IMR-90 (cell line): ENCODE measurements at regions not wholly inside any gene's neighbourhood (a gene's known extent, or its start where the extent isn't known, plus 50 kb on each side); places are given as distances from the start of the nearest gene placed in this dataset.

ENCODE experiments used
- ATAC-seq: fragments of 200-7000 bp; cut with Tn5 transposase; 2 replicates; pipeline ENCODE4 v1.9.1; 2020; ENCODE audit warnings: low read depth, mild to moderate bottlenecking, moderate library complexity
- BruUV-seq: library from RNA; stranded (reverse); fragments of 400-500 nt; replicated peaks from 2 replicates; lab custom pipeline; 2021; lab: Mats Ljungman, UMichigan
- CTCF ChIA-PET: fragments of 300-600 bp; formaldehyde crosslinking; extraction: SDS; loops from one replicate; lab custom pipeline; 2021; ENCODE audit warnings: antibody characterized with exemption; lab: Yijun Ruan, JAX
- POLR2A ChIA-PET: fragments of 300-600 bp; sonication (Branson Sonifier 250); formaldehyde crosslinking; loops from one replicate; lab custom pipeline; 2022; ENCODE audit warnings: antibody characterized with exemption; ENCODE audit not compliant: unreplicated experiment; lab: Charles Lee
- DNase-seq: peaks from one replicate; pipeline ENCODE4 v3.0.0; 2013
- H2AFZ ChIP-seq: replicated peaks from 2 replicates; pipeline ENCODE3; 2013; ENCODE audit warnings: low read length, mild to moderate bottlenecking; ENCODE audit not compliant: poor library complexity
- H2AK5ac ChIP-seq: 2 replicates; pipeline ENCODE4 v1.6.1; 2013; ENCODE audit warnings: low read depth, low read length, inconsistent platforms
- H2AK9ac ChIP-seq: replicated peaks from 2 replicates; pipeline ENCODE3; 2013; ENCODE audit warnings: mild to moderate bottlenecking, low read depth, low read length, moderate library complexity; ENCODE audit not compliant: poor library complexity
- H2BK120ac ChIP-seq: 2 replicates; pipeline ENCODE4 v1.6.1; 2013; ENCODE audit warnings: low read depth, low read length, inconsistent platforms
- H2BK15ac ChIP-seq: 3 replicates; pipeline ENCODE4 v1.6.1; 2013; ENCODE audit warnings: low read depth, low read length, inconsistent platforms
- H2BK20ac ChIP-seq: 2 replicates; pipeline ENCODE4 v1.6.1; 2013; ENCODE audit warnings: low read depth, mild to moderate bottlenecking, inconsistent platforms, low read length, moderate library complexity
- H2BK5ac ChIP-seq: 2 replicates; pipeline ENCODE4 v1.6.1; 2013; ENCODE audit warnings: mild to moderate bottlenecking, low read depth, low read length, inconsistent platforms; ENCODE audit not compliant: poor library complexity, severe bottlenecking
- H3K14ac ChIP-seq: replicated peaks from 2 replicates; pipeline ENCODE4 v1.6.1; 2013; ENCODE audit warnings: low read depth, low read length, inconsistent platforms
- H3K18ac ChIP-seq: 2 replicates; pipeline ENCODE4 v1.6.1; 2013; ENCODE audit warnings: low read depth, low read length, control low read depth
- H3K23ac ChIP-seq: 2 replicates; pipeline ENCODE4 v1.6.1; 2013; ENCODE audit warnings: low read depth, low read length, inconsistent platforms
- H3K27ac ChIP-seq: 2 replicates; pipeline ENCODE4 v1.5.1; 2013; ENCODE audit warnings: mild to moderate bottlenecking, control low read depth, low read length; ENCODE audit not compliant: insufficient read depth
- H3K27me3 ChIP-seq: 2 replicates; pipeline ENCODE4 v1.6.1; 2013; ENCODE audit warnings: low read length; ENCODE audit not compliant: control insufficient read depth, insufficient read depth
- H3K36me3 ChIP-seq: 2 replicates; pipeline ENCODE4 v1.6.1; 2013; ENCODE audit warnings: low read length, mixed read lengths; ENCODE audit not compliant: control insufficient read depth, insufficient read depth
- H3K4ac ChIP-seq: 2 replicates; pipeline ENCODE4 v1.6.1; 2013; ENCODE audit warnings: low read depth, low read length, inconsistent platforms
- H3K4me1 ChIP-seq: 2 replicates; pipeline ENCODE4 v1.6.1; 2013; ENCODE audit warnings: low read length, mixed read lengths; ENCODE audit not compliant: control insufficient read depth, insufficient read depth
- H3K4me2 ChIP-seq: 2 replicates; pipeline ENCODE4 v1.6.1; 2013; ENCODE audit warnings: low read depth, mild to moderate bottlenecking, control low read depth, low read length, moderate library complexity
- H3K4me3 ChIP-seq: 2 replicates; pipeline ENCODE4 v1.5.1; 2013; ENCODE audit warnings: low read depth, mild to moderate bottlenecking, control low read depth, low read length, moderate library complexity; ENCODE audit not compliant: insufficient read depth
- H3K56ac ChIP-seq: 2 replicates; pipeline ENCODE4 v1.6.1; 2013; ENCODE audit warnings: low read length, inconsistent platforms; ENCODE audit not compliant: insufficient read depth; ENCODE audit errors: extremely low read depth
- H3K79me1 ChIP-seq, 2 experiments: 2 replicates each; pipeline ENCODE4 v1.6.1; 2013; ENCODE audit warnings: low read length in 2 of 2, inconsistent platforms in 1 of 2, low read depth in 1 of 2
- H3K9ac ChIP-seq: 2 replicates; pipeline ENCODE4 v1.6.1; 2013; ENCODE audit warnings: low read depth, low read length, control low read depth
- H3K9me1 ChIP-seq: 2 replicates; pipeline ENCODE4 v1.6.1; 2013; ENCODE audit warnings: low read length, inconsistent platforms; ENCODE audit not compliant: insufficient read depth
- H3K9me3 ChIP-seq: 2 replicates; pipeline ENCODE4 v1.6.1; 2013; ENCODE audit warnings: low read length; ENCODE audit not compliant: control insufficient read depth, insufficient read depth
- H4K20me1 ChIP-seq: 2 replicates; pipeline ENCODE4 v1.6.1; 2013; ENCODE audit warnings: low read length, inconsistent platforms; ENCODE audit not compliant: insufficient read depth
- H4K5ac ChIP-seq: 2 replicates; pipeline ENCODE4 v1.6.1; 2013; ENCODE audit warnings: mild to moderate bottlenecking, low read depth, low read length, control low read depth
- H4K8ac ChIP-seq, 2 experiments: 2 replicates each; pipeline ENCODE4 v1.6.1; 2013; ENCODE audit warnings: low read depth in 2 of 2, low read length in 2 of 2, control low read depth in 1 of 2, inconsistent platforms in 1 of 2
- H4K91ac ChIP-seq: 2 replicates; pipeline ENCODE4 v1.6.1; 2013; ENCODE audit warnings: low read depth, low read length, inconsistent platforms; ENCODE audit not compliant: insufficient read depth
- BHLHE40 ChIP-seq: fragments of 150-350 bp; IDR thresholded peaks from 2 replicates; pipeline ENCODE4 v1.6.1; 2016; ENCODE audit warnings: mild to moderate bottlenecking, low read depth, low read length
- CEBPB ChIP-seq: IDR thresholded peaks from 2 replicates; pipeline ENCODE4 v1.6.1; 2012; ENCODE audit warnings: low read depth, low read length, improper control_type of control experiment
- CHD1 ChIP-seq: IDR thresholded peaks from 2 replicates; pipeline ENCODE4 v1.6.1; 2012; ENCODE audit warnings: low read depth, low read length, improper control_type of control experiment
- FOS ChIP-seq: fragments of 150-350 bp; IDR thresholded peaks from 2 replicates; pipeline ENCODE4 v1.6.1; 2016; ENCODE audit warnings: low read depth, low read length
- MAFK ChIP-seq: IDR thresholded peaks from 2 replicates; pipeline ENCODE4 v1.6.1; 2012; ENCODE audit warnings: low read depth, low read length, improper control_type of control experiment
- MXI1 ChIP-seq: IDR thresholded peaks from 2 replicates; pipeline ENCODE4 v1.6.1; 2012; ENCODE audit warnings: low read depth, mild to moderate bottlenecking, low read length, moderate library complexity, borderline replicate concordance
- RCOR1 ChIP-seq: IDR thresholded peaks from 2 replicates; pipeline ENCODE4 v1.6.1; 2012; ENCODE audit warnings: mild to moderate bottlenecking, low read length, improper control_type of control experiment; ENCODE audit not compliant: insufficient replicate concordance
- SMC3 ChIP-seq: fragments of 150-350 bp; IDR thresholded peaks from 2 replicates; pipeline ENCODE4 v1.6.1; 2016; ENCODE audit warnings: low read depth, mild to moderate bottlenecking, antibody characterized with exemption, low read length, moderate library complexity
- USF2 ChIP-seq: fragments of 150-350 bp; IDR thresholded peaks from 2 replicates; pipeline ENCODE4 v1.6.1; 2017; ENCODE audit warnings: mild to moderate bottlenecking, antibody characterized with exemption, low read length, low read depth
- WGBS, 2 experiments: methylation state at CpG; one replicate each; pipeline versions ENCODE4 v1.1.5 to v1.1.7; 2013; ENCODE audit warnings: missing lambda C conversion rate in 2 of 2; ENCODE audit not compliant: insufficient read length in 1 of 2; ENCODE audit errors: extremely low coverage in 2 of 2; 5-methylcytosine and 5-hydroxymethylcytosine counted together
- dilution Hi-C: fragments of 300-500 bp; cut with HindIII; formaldehyde crosslinking; loops from one replicate; pipeline ENCODE4 v1.14.3; 2018; ENCODE audit warnings: low sequenced_read_pairs; ENCODE audit not compliant: unreplicated experiment
- in situ Hi-C: fragments of 300-500 bp; cut with MboI; formaldehyde crosslinking; loops from 3 replicates; pipeline ENCODE4 v1.14.3; 2019; ENCODE audit warnings: low sequenced_read_pairs, inconsistent platforms, mixed read lengths
- intact Hi-C: fragments of 100-400 bp; cut with micrococcal nuclease; formaldehyde crosslinking; loops from 2 replicates; pipeline ENCODE4 v1.10.0; 2022

GRCh38 chr2:149687052-149687427, 99.5 kb upstream of the MMADHC start:
- Histone ChIP-seq H3K27me3 (no peaks in the 10 kb centered on the region), H3K9me3 (no peaks in the 10 kb centered on the region), H2BK15ac (no peak overlapping the region), H3K56ac (no peak overlapping the region), H3K36me3 (no peaks in the 10 kb centered on the region), H3K27ac (no peak overlapping the region), H3K4me3 (no peak overlapping the region), H3K9ac (no peak overlapping the region), H2BK20ac (no peak overlapping the region), H3K18ac (no peak overlapping the region), H3K14ac (no peak overlapping the region), H4K20me1 (no peaks in the 10 kb centered on the region), H3K9me1 (no peaks in the 10 kb centered on the region), H4K8ac (no peak overlapping the region), H4K91ac (no peak overlapping the region), H2BK120ac (no peak overlapping the region), H3K79me1 (no peaks in the 10 kb centered on the region), H3K4ac (no peak overlapping the region), H3K4me1 (no peaks in the 10 kb centered on the region; the same call in none of the 2 replicates), H2AK5ac (no peak overlapping the region), H2AK9ac (no peak overlapping the region), H2AFZ (no peak overlapping the region), H2BK5ac (no peak overlapping the region), H3K4me2 (no peak overlapping the region), H4K5ac (no peak overlapping the region), H3K23ac (no peak overlapping the region)
- ChIA-PET CTCF (no interaction called here), POLR2A (no interaction called here)
- in situ Hi-C loops: no loop called here
- no peak for DNase-seq
- 100% methylated on average over 1 of the region's 2 CpGs; no CpG with 5 or more reads in 1 of the 2 experiments for WGBS, 2 experiments
- BruUV-seq: no TSS peak
- TF ChIP-seq MAFK (no peak), SMC3 (no peak), BHLHE40 (no peak), FOS (no peak), RCOR1 (no peak), CEBPB (no peak), USF2 (no peak), MXI1 (no peak), CHD1 (no peak)
- no peak for ATAC-seq
- dilution Hi-C loops: no loop called here
- intact Hi-C loops: no loop called here
